HCT116 (cell line): ENCODE measurements at regions not wholly inside any gene's neighbourhood (a gene's known extent, or its start where the extent isn't known, plus 50 kb on each side); places are given as distances from the start of the nearest gene placed in this dataset.
A peak's percentile ranks its signal among the peaks of the same experiment; 100 is the strongest.

Experiments used
- ATAC-seq: fragments of 200-7000 bp; cut with Tn5 transposase; 2 replicates; pipeline ENCODE4 v1.9.1; 2020; ENCODE audit warnings: mild to moderate bottlenecking, moderate library complexity
- BruUV-seq: library from RNA; stranded (reverse); fragments of 400-500 nt; replicated peaks from 2 replicates; lab custom pipeline; 2021; lab: Mats Ljungman, UMichigan
- CTCF ChIA-PET: fragments of 300-600 bp; sonication (Branson Sonifier 250); formaldehyde crosslinking; loops from one replicate; lab custom pipeline; 2021; ENCODE audit warnings: antibody characterized with exemption; lab: Charles Lee
- POLR2A ChIA-PET: fragments of 300-600, 350-600 bp; sonication (Branson Sonifier 250); formaldehyde crosslinking; loops from one replicate; lab custom pipeline; 2021; ENCODE audit warnings: antibody characterized with exemption; lab: Charles Lee
- RAD21 ChIA-PET, 2 experiments: fragments of 300-600 bp; sonication (Branson Sonifier 250); formaldehyde crosslinking; loops; one replicate each; lab custom pipeline; 2023; ENCODE audit warnings: low total read pairs in 2 of 2; ENCODE audit not compliant: uncharacterized antibody in 2 of 2, unreplicated experiment in 2 of 2, low non-redundant PET in 1 of 2; lab: Charles Lee
- DNase-seq: peaks from one replicate; pipeline ENCODE4 v3.0.0-alpha.2; 2010; ENCODE audit warnings: low read depth, low spot score
- H2AFZ ChIP-seq: fragments of 200-600 bp; shearing (Covaris generic), sonication (generic); 2 replicates; pipeline ENCODE4 v1.6.1; 2017; ENCODE audit warnings: low read depth, mixed run types, mixed read lengths, antibody characterized with exemption, low read length; ENCODE audit not compliant: poor library complexity, severe bottlenecking
- H3K27ac ChIP-seq: 2 replicates; pipeline ENCODE4 v1.5.1; 2012; ENCODE audit warnings: low read depth, low read length
- H3K27me3 ChIP-seq: fragments of 200-600 bp; sonication (generic); 2 replicates; pipeline ENCODE4 v1.6.1; 2016; ENCODE audit warnings: mixed run types, low read length, mixed read lengths; ENCODE audit not compliant: insufficient read depth
- H3K36me3 ChIP-seq, 2 experiments: fragments of 200-500 bp in 1 of 2; fragments of 200-600 bp in 1 of 2; sonication (Bioruptor generic) in 1 of 2; sonication (generic) in 1 of 2; 2 replicates each; pipeline versions ENCODE4 v1.5.1 to v1.6.1; 2014 to 2016; ENCODE audit warnings: low read length in 2 of 2, inconsistent platforms in 1 of 2, mixed read lengths in 1 of 2, mixed run types in 1 of 2; ENCODE audit not compliant: insufficient read depth in 2 of 2, control insufficient read depth in 1 of 2
- H3K4me1 ChIP-seq, 2 experiments: fragments of 200-600 bp in 1 of 2; sonication (generic) in 1 of 2; 2 replicates each; pipeline versions ENCODE4 v1.5.1 to v1.6.1; 2012 to 2017; ENCODE audit warnings: low read length in 2 of 2, inconsistent platforms in 1 of 2, mild to moderate bottlenecking in 1 of 2, mixed read lengths in 1 of 2, mixed run types in 1 of 2, moderate library complexity in 1 of 2; ENCODE audit not compliant: insufficient read depth in 2 of 2, control insufficient read depth in 1 of 2
- H3K4me2 ChIP-seq: fragments of 200-600 bp; sonication (generic); 2 replicates; pipeline ENCODE4 v1.6.1; 2017; ENCODE audit warnings: mixed run types, low read length, mixed read lengths
- H3K4me3 ChIP-seq, 2 experiments: fragments of 200-600 bp in 1 of 2; sonication (generic) in 1 of 2; replicated peaks in 1 of 2; 2 replicates each; pipeline ENCODE4 v1.5.1; 2011 to 2016; ENCODE audit warnings: low read length in 2 of 2, control low read depth in 1 of 2, low read depth in 1 of 2, mild to moderate bottlenecking in 1 of 2, mixed read lengths in 1 of 2, mixed run types in 1 of 2
- H3K79me2 ChIP-seq: fragments of 200-600 bp; sonication (generic); 2 replicates; pipeline ENCODE4 v1.6.1; 2017; ENCODE audit warnings: mild to moderate bottlenecking, mixed run types, low read length, moderate library complexity, mixed read lengths; ENCODE audit not compliant: insufficient read depth
- H3K9ac ChIP-seq: fragments of 200-600 bp; sonication (generic); 2 replicates; pipeline ENCODE4 v1.6.1; 2016; ENCODE audit warnings: low read length, mixed read lengths
- H3K9me2 ChIP-seq: fragments of 200-600 bp; sonication (generic), shearing (Covaris generic); 2 replicates; pipeline ENCODE4 v1.6.1; 2017; ENCODE audit warnings: mixed run types, mild to moderate bottlenecking, moderate library complexity; ENCODE audit not compliant: insufficient read depth
- H3K9me3 ChIP-seq, 2 experiments: fragments of 200-500 bp in 1 of 2; fragments of 200-600 bp in 1 of 2; sonication (Bioruptor generic) in 1 of 2; sonication (generic) in 1 of 2; 2 replicates each; pipeline ENCODE4 v1.6.1; 2014 to 2017; ENCODE audit warnings: low read length in 2 of 2, mixed read lengths in 2 of 2, inconsistent platforms in 1 of 2, low read depth in 1 of 2, mild to moderate bottlenecking in 1 of 2, mixed run types in 1 of 2, moderate library complexity in 1 of 2; ENCODE audit not compliant: control insufficient read depth in 1 of 2, insufficient read depth in 1 of 2
- H4K20me1 ChIP-seq: fragments of 200-600 bp; sonication (generic), shearing (Covaris generic); 2 replicates; pipeline ENCODE4 v1.6.1; 2017; ENCODE audit warnings: mixed run types, mild to moderate bottlenecking, moderate library complexity; ENCODE audit not compliant: insufficient read depth
- POLR2A ChIP-seq: IDR thresholded peaks from 2 replicates; pipeline ENCODE4 v1.7.0; 2011; ENCODE audit warnings: borderline replicate concordance; ENCODE audit not compliant: insufficient read depth, insufficient read length; ENCODE audit errors: extremely low read depth
- POLR2AphosphoS5 ChIP-seq: IDR thresholded peaks from 2 replicates; pipeline ENCODE4 v1.6.1; 2011; ENCODE audit warnings: mild to moderate bottlenecking, low read depth, low read length, moderate library complexity
- RAD21 ChIP-seq: IDR thresholded peaks from 2 replicates; pipeline ENCODE4 v1.6.1; 2012; ENCODE audit warnings: low read depth, mild to moderate bottlenecking
- intact Hi-C: fragments of 100-400 bp; cut with micrococcal nuclease; formaldehyde crosslinking; loops from 2 replicates; pipeline ENCODE4 v1.10.0; 2022
- TF ChIP-seq, protein P1 (sequence below), 3 experiments: fragments of 200-600 bp in 1 of 3; sonication (generic) in 1 of 3; IDR thresholded peaks in 2 of 3; conservative IDR thresholded peaks in 1 of 3; 2 replicates each; pipeline ENCODE4 v1.5.1; 2012 to 2017; ENCODE audit warnings: low read depth in 2 of 3, low read length in 2 of 3, antibody characterized with exemption in 1 of 3, borderline replicate concordance in 1 of 3, control low read depth in 1 of 3, mild to moderate bottlenecking in 1 of 3, mixed read lengths in 1 of 3, mixed run types in 1 of 3, moderate library complexity in 1 of 3; ENCODE audit not compliant: insufficient read depth in 1 of 3
- TF ChIP-seq, protein P2 (sequence below): IDR thresholded peaks from 2 replicates; pipeline ENCODE4 v1.6.1; 2011; ENCODE audit warnings: mild to moderate bottlenecking, low read length, moderate library complexity; ENCODE audit not compliant: insufficient replicate concordance; ENCODE audit errors: extremely low read depth

- Histone ChIP-seq H3K27ac (no peak overlapping the region), H3K4me3 (no peak overlapping the region), H3K36me3 (no peaks in the 10 kb centered on the region), H4K20me1 (no peaks in the 10 kb centered on the region), H3K4me1 (no peaks in the 10 kb centered on the region), H3K79me2 (no peaks in the 10 kb centered on the region), H3K9ac (no peak overlapping the region)
- POLR2A ChIA-PET = no interaction called here
- ATAC-seq = no peak
- TF ChIP-seq, protein P1, sequence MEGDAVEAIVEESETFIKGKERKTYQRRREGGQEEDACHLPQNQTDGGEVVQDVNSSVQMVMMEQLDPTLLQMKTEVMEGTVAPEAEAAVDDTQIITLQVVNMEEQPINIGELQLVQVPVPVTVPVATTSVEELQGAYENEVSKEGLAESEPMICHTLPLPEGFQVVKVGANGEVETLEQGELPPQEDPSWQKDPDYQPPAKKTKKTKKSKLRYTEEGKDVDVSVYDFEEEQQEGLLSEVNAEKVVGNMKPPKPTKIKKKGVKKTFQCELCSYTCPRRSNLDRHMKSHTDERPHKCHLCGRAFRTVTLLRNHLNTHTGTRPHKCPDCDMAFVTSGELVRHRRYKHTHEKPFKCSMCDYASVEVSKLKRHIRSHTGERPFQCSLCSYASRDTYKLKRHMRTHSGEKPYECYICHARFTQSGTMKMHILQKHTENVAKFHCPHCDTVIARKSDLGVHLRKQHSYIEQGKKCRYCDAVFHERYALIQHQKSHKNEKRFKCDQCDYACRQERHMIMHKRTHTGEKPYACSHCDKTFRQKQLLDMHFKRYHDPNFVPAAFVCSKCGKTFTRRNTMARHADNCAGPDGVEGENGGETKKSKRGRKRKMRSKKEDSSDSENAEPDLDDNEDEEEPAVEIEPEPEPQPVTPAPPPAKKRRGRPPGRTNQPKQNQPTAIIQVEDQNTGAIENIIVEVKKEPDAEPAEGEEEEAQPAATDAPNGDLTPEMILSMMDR (IDR thresholded peaks at IDR 0.05 in 2 of 3, conservative IDR thresholded peaks at IDR 0.05 in 1 of 3; ENCODE audit: borderline replicate concordance in 1 of 3, insufficient read depth in 1 of 3, low read depth in 2 of 3, low read length in 2 of 3) = 0 out of 6 replicates have a peak, but pooled peaks have one; percentile 2 to 7 (median 5)
- TF ChIP-seq POLR2A (no peak), RAD21 (0 out of 2 replicates have a peak, but pooled peaks have one; percentile 9), POLR2AphosphoS5 (no peak)
- TF ChIP-seq, protein P2, sequence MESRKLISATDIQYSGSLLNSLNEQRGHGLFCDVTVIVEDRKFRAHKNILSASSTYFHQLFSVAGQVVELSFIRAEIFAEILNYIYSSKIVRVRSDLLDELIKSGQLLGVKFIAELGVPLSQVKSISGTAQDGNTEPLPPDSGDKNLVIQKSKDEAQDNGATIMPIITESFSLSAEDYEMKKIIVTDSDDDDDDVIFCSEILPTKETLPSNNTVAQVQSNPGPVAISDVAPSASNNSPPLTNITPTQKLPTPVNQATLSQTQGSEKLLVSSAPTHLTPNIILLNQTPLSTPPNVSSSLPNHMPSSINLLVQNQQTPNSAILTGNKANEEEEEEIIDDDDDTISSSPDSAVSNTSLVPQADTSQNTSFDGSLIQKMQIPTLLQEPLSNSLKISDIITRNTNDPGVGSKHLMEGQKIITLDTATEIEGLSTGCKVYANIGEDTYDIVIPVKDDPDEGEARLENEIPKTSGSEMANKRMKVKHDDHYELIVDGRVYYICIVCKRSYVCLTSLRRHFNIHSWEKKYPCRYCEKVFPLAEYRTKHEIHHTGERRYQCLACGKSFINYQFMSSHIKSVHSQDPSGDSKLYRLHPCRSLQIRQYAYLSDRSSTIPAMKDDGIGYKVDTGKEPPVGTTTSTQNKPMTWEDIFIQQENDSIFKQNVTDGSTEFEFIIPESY = no peak
- TF ChIP-seq, all 23 proteins: peak for 2
- Histone ChIP-seq H3K27me3 (peaks cover 38% of the 10 kb centered on the region; the same call in 1 of the 2 replicates), H3K4me2 (no peak overlapping the region), H3K9me3 (no peaks in the 10 kb centered on the region), H3K9me2 (no peaks in the 10 kb centered on the region), H2AFZ (no peak overlapping the region)
- CTCF ChIA-PET = interaction anchor here (1.0 kb wide), 1 partner anchor 57 kb away, joined by 3 read pairs; no protein-coding TSS in a partner anchor
- RAD21 ChIA-PET = no interaction called here
- intact Hi-C loops = no loop called here
- no peak for DNase-seq
- BruUV-seq = no TSS peak
Measured at GRCh38 chr20:22908437-22908836, 126.7 kb upstream of the SSTR4 start.
